Panc1 (cell line): ENCODE measurements at regions not wholly inside any gene's neighbourhood (a gene's known extent, or its start where the extent isn't known, plus 50 kb on each side); places are given as distances from the start of the nearest gene placed in this dataset.

Experiments
- ATAC-seq: fragments of 200-7000 bp; cut with Tn5 transposase; 2 replicates; pipeline ENCODE4 v1.9.1; 2020; ENCODE audit warnings: mild to moderate bottlenecking, moderate library complexity
- BruUV-seq: library from RNA; stranded (reverse); fragments of 400-500 nt; replicated peaks from 2 replicates; lab custom pipeline; 2021; lab: Mats Ljungman, UMichigan
- CTCF ChIA-PET: fragments of 300-600 bp; sonication (Branson Sonifier 250); formaldehyde crosslinking; loops from one replicate; lab custom pipeline; 2022; ENCODE audit warnings: antibody characterized with exemption; lab: Charles Lee
- POLR2A ChIA-PET: fragments of 300-600 bp; sonication (Branson Sonifier 250); formaldehyde crosslinking; loops from one replicate; lab custom pipeline; 2022; ENCODE audit warnings: antibody characterized with exemption; lab: Charles Lee
- DNase-seq: peaks from one replicate; pipeline ENCODE4 v3.0.0-alpha.2; 2010; ENCODE audit warnings: low read depth, low spot score
- H3K27ac ChIP-seq: 2 replicates; pipeline ENCODE4 v1.5.1; 2011; ENCODE audit warnings: mild to moderate bottlenecking, low read length, inconsistent platforms
- H3K27me3 ChIP-seq: fragments of 200-500 bp; sonication (Bioruptor generic); 2 replicates; pipeline ENCODE4 v1.6.0; 2014; ENCODE audit warnings: low read length, inconsistent platforms; ENCODE audit not compliant: control insufficient read depth, insufficient read depth
- H3K36me3 ChIP-seq: fragments of 200-500 bp; sonication (Bioruptor generic); 2 replicates; pipeline ENCODE4 v1.5.1; 2014; ENCODE audit warnings: inconsistent platforms, mild to moderate bottlenecking, low read length, moderate library complexity; ENCODE audit not compliant: control insufficient read depth, insufficient read depth
- H3K4me1 ChIP-seq: 2 replicates; pipeline ENCODE4 v1.5.1; 2011; ENCODE audit warnings: inconsistent platforms, mild to moderate bottlenecking, low read length, moderate library complexity; ENCODE audit not compliant: control insufficient read depth, insufficient read depth
- H3K4me3 ChIP-seq, 2 experiments: 2 replicates each; pipeline ENCODE4 v1.5.1; 2011 to 2012; ENCODE audit warnings: low read depth in 2 of 2, low read length in 2 of 2, mild to moderate bottlenecking in 2 of 2, inconsistent platforms in 1 of 2, moderate library complexity in 1 of 2
- H3K9me3 ChIP-seq: fragments of 200-500 bp; sonication (Bioruptor generic); 2 replicates; pipeline ENCODE4 v1.5.1; 2014; ENCODE audit warnings: low read depth, mild to moderate bottlenecking, inconsistent platforms, low read length, moderate library complexity; ENCODE audit not compliant: control insufficient read depth, insufficient read depth
- SIN3A ChIP-seq: IDR thresholded peaks from 2 replicates; pipeline ENCODE4 v1.6.1; 2012; ENCODE audit warnings: low read depth, mild to moderate bottlenecking, low read length, moderate library complexity, borderline replicate concordance; ENCODE audit not compliant: insufficient read depth
- TCF7L2 ChIP-seq: IDR thresholded peaks from 2 replicates; pipeline ENCODE4 v1.6.1; 2011; ENCODE audit warnings: mild to moderate bottlenecking, low read depth, low read length, inconsistent platforms
- in situ Hi-C: cut with HindIII; loops from 2 replicates; pipeline ENCODE4 v1.10.0; 2016; ENCODE audit warnings: low sequenced_read_pairs, low pct_unique_long_range_greater_than_20kb
- intact Hi-C: fragments of 100-400 bp; cut with micrococcal nuclease; formaldehyde crosslinking; loops from one replicate; pipeline ENCODE4 v1.10.0; 2022; ENCODE audit not compliant: unreplicated experiment
- TF ChIP-seq, protein P1 (sequence below), 2 experiments: IDR thresholded peaks; 2 replicates each; pipeline ENCODE4 v1.6.1; 2011 to 2012; ENCODE audit warnings: low read depth in 2 of 2, control low read depth in 1 of 2, low read length in 1 of 2, mild to moderate bottlenecking in 1 of 2, moderate library complexity in 1 of 2; ENCODE audit not compliant: insufficient read depth in 1 of 2

- H3K27me3 ChIP-seq, result no peaks in the 10 kb centered on the region
- peaks cover 6% of the 10 kb centered on the region; the same call in 1 of the 2 replicates for H3K9me3 ChIP-seq
- in situ Hi-C loops (no loop called here), intact Hi-C loops (no loop called here)
- DNase-seq (no peak), ATAC-seq (no peak)
- ChIA-PET POLR2A (no interaction called here), CTCF (no interaction called here)
- H3K4me3 ChIP-seq, result no peak overlapping the region
- peak overlapping the region; percentile 2; the same call in 1 of the 2 replicates for H3K27ac ChIP-seq
- TF ChIP-seq, protein P1, sequence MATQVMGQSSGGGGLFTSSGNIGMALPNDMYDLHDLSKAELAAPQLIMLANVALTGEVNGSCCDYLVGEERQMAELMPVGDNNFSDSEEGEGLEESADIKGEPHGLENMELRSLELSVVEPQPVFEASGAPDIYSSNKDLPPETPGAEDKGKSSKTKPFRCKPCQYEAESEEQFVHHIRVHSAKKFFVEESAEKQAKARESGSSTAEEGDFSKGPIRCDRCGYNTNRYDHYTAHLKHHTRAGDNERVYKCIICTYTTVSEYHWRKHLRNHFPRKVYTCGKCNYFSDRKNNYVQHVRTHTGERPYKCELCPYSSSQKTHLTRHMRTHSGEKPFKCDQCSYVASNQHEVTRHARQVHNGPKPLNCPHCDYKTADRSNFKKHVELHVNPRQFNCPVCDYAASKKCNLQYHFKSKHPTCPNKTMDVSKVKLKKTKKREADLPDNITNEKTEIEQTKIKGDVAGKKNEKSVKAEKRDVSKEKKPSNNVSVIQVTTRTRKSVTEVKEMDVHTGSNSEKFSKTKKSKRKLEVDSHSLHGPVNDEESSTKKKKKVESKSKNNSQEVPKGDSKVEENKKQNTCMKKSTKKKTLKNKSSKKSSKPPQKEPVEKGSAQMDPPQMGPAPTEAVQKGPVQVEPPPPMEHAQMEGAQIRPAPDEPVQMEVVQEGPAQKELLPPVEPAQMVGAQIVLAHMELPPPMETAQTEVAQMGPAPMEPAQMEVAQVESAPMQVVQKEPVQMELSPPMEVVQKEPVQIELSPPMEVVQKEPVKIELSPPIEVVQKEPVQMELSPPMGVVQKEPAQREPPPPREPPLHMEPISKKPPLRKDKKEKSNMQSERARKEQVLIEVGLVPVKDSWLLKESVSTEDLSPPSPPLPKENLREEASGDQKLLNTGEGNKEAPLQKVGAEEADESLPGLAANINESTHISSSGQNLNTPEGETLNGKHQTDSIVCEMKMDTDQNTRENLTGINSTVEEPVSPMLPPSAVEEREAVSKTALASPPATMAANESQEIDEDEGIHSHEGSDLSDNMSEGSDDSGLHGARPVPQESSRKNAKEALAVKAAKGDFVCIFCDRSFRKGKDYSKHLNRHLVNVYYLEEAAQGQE (IDR thresholded peaks at IDR 0.05; ENCODE audit: insufficient read depth in 1 of 2, low read depth in 2 of 2, low read length in 1 of 2), result no peak
- TF ChIP-seq SIN3A (no peak), TCF7L2 (no peak)
- no peaks in the 10 kb centered on the region for H3K4me1 ChIP-seq
- H3K36me3 ChIP-seq, result no peaks in the 10 kb centered on the region
- no TSS peak for BruUV-seq
These were observed 294.6 kb downstream of the ZNF608 start for GRCh38 chr5:124451721-124452383.

DNA sequence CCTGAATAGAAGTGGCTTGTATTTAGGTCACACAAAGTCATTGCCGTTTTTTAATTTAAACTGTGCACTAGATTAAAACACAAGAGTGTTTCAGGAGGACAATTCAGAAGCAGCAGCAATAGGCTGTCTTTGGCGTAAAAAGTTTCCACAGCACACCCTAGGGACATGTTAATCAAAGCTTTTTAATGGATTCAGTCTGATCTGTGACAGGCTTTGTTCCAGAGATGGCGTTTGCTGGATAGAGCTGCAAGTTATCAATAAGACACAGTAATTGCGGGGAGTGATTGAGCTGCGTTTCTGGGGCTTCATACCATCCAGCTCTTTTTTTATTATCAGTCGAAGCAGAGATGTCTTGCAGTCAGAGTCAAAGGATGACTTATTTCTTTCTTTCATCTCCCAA, 300.3 kb downstream of the ZNF608 start:
- intact Hi-C loops (no loop called here), in situ Hi-C loops (no loop called here)
- H3K4me1 ChIP-seq, result no peaks in the 10 kb centered on the region
- ChIA-PET POLR2A (interaction anchor here (0.5 kb wide), 1 partner anchor 698 kb away, joined by 3 read pairs; no protein-coding TSS in a partner anchor), CTCF (no interaction called here)
- no peak overlapping the region for H3K4me3 ChIP-seq
- no peaks in the 10 kb centered on the region for H3K9me3 ChIP-seq
- H3K27me3 ChIP-seq, result no peaks in the 10 kb centered on the region
- H3K27ac ChIP-seq, result no peak overlapping the region
- no peak for ATAC-seq
- TF ChIP-seq, protein P1 (IDR thresholded peaks at IDR 0.05; ENCODE audit: insufficient read depth in 1 of 2, low read depth in 2 of 2, low read length in 1 of 2), result no peak
- no peak for TF ChIP-seq SIN3A
- no peak for TF ChIP-seq TCF7L2
- DNase-seq, result no peak
- BruUV-seq, result no TSS peak
- no peaks in the 10 kb centered on the region for H3K36me3 ChIP-seq
